Fibroblast of mammary gland (primary cell): ENCODE measurements at regions not wholly inside any gene's neighbourhood (a gene's known extent, or its start where the extent isn't known, plus 50 kb on each side); places are given as distances from the start of the nearest gene placed in this dataset.

Experiments
- DNase-seq: peaks from one replicate; pipeline ENCODE4 v3.0.0-alpha.2; 2010; ENCODE audit warnings: low read depth
- H3K4me3 ChIP-seq: 2 replicates; pipeline ENCODE4 v1.5.1; 2011; ENCODE audit warnings: low read depth, mild to moderate bottlenecking, low read length, moderate library complexity; ENCODE audit not compliant: control insufficient read depth
- TF ChIP-seq, protein P1 (sequence below): conservative IDR thresholded peaks from 2 replicates; pipeline ENCODE4 v1.5.1; 2011; ENCODE audit warnings: low read depth, low read length, inconsistent platforms; ENCODE audit not compliant: control insufficient read depth, insufficient read depth

DNA sequence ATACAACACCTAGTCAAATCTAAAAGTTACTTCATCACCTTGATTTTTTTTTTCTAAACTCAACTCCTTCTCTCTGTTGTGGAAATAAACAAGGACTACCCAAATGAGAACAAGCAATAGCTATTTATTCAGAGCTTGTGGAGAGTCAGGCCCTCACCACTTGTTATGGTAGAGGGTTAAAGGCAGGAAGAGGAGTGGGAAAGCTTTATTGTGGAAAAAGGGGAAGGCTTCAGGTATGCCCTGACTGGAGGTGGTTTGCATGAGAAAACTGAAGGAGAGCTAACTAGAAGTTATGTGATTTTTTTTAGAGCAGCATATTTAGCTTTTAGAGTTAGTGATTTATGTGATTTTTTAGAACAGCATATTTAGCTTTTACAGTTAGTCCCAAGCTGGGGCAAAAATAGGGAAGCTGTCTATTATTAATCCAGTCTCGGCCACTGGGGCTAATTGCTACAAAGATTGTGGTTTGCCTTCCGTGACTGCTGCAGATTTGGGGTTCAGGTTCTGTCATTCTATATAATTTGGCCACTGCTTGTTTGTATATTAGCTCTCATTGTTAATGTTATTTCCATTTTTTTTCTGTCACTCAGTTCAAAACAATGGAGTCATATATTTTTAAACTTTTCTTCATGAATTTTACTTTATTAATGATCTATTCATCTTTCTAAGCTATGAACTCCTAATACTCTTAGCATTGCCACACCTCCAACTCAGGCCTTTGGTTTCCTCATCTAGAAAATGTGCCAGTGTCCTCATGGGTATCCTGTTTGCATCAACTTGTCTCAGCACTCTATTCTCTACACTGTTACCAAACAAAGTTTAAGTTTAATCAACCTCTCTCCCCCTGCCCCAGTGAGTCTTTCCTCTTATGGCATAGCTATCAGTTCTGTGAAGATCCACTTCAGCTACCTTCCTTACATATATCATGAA, 713.0 kb downstream of the BRINP3 start:
- DNase-seq: no peak
- TF ChIP-seq, protein P1, sequence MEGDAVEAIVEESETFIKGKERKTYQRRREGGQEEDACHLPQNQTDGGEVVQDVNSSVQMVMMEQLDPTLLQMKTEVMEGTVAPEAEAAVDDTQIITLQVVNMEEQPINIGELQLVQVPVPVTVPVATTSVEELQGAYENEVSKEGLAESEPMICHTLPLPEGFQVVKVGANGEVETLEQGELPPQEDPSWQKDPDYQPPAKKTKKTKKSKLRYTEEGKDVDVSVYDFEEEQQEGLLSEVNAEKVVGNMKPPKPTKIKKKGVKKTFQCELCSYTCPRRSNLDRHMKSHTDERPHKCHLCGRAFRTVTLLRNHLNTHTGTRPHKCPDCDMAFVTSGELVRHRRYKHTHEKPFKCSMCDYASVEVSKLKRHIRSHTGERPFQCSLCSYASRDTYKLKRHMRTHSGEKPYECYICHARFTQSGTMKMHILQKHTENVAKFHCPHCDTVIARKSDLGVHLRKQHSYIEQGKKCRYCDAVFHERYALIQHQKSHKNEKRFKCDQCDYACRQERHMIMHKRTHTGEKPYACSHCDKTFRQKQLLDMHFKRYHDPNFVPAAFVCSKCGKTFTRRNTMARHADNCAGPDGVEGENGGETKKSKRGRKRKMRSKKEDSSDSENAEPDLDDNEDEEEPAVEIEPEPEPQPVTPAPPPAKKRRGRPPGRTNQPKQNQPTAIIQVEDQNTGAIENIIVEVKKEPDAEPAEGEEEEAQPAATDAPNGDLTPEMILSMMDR: no peak
- no peak overlapping the region for H3K4me3 ChIP-seq

DNA sequence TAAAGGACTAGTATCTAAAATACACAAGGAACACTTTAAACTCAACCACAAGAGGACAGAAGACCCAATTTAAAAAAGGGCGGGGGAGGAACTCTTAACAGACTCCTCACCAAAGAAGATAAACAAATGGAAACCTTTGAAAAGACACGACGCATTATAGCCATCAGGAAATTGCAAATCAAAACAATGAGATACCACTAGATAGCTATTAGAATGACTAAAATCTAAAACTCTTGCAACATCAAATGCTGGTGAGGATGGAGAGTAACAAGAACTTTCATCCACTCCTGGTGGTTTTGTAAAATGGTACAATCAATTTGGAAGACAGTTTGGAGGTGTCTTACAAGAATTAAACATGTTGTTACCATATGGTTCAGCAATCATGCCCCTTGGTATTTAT, 708.2 kb downstream of the BRINP3 start:
- TF ChIP-seq, protein P1: no peak
- no peak for DNase-seq

DNA sequence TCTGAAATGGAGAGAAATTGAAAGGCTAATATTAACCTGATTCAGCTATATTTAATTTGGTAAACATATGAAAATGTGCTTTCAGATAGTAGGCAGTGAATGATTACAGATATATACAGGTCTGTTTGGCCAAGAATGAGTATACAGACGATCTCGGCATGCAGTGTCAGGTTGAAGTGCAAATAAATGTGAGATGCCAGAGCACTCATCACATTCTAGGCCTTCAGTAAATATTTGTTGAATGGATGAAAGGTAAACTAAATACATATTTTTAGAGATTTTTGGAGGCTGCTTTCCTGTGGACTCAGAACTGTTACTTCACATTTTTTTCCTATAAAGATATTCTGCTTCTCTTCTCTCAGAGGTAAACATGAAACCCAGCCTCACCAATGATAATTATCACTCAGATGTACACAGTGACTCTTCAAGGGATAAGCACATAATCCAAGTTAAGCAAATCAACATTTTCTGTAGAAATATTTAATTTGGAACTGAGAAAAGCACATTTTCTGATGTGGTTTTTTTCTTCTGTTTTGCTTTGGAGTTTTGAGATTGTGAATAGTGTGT, 702.9 kb downstream of the BRINP3 start:
- H3K4me3 ChIP-seq: no peak overlapping the region
- TF ChIP-seq, protein P1: no peak
- DNase-seq: no peak

More for the DNA sequence above, 708.2 kb downstream of the BRINP3 start:
- no peak overlapping the region for H3K4me3 ChIP-seq

DNA sequence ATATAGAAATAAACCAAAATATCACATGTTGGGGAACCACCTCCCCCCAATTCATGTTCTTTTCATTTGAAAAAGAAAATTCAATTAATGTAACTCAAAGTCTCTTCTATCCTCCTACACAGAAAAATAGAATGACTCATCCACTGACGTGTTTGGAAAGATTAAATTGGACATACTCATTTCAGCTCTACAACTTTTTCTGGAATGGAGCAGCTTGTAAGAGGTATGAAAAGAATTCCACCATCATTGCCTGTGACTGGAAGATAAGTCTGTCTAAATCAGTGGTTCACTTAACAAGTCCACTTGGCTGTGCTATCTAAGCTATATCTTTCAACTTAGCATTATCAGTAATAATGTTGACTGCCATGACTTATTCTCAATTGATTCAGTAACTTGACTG, 702.3 kb downstream of the BRINP3 start:
- no peak overlapping the region for H3K4me3 ChIP-seq

DNA sequence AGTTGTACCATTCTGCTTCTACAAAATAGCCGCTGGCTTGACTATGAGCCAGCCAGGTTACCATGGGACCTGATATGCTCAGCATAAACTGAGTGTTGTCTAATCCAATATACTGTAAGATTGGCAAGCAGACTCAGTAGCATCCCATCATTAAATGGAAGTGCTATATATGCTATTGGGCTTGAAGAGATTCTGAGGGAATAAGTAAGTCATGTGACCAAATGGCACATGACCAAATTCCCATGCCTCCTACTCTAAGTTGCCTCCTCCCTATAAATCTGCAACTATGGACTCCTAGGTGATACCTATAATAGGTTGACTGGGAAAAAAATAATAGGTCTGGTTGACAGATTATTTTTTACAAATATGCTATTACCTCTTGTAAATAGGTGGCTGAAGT, 698.6 kb downstream of the BRINP3 start:
- TF ChIP-seq, protein P1: no peak
- no peak overlapping the region for H3K4me3 ChIP-seq
- no peak for DNase-seq

More for the DNA sequence above, 702.3 kb downstream of the BRINP3 start:
- DNase-seq: no peak
- TF ChIP-seq, protein P1: no peak

DNA sequence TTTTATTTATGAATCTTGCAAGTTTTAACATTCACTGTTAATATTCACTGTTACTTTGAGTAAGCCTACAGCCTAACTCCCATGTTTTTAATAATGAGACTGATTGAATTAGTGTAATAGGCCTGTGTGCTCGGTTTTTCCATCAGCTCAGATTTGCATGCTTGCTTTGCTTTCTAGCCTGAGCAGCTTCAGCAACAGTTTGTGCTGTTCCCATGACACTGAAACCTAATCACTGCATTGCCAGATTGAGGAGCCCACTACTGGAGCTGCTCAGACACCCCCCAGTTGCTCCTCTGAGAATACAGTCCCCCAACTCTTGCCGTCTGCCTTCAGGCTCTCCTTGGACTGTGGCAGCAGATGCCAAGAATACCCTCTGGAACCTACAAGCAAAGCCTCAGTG, 695.4 kb downstream of the BRINP3 start:
- H3K4me3 ChIP-seq: no peak overlapping the region
- TF ChIP-seq, protein P1: no peak
- DNase-seq: no peak

DNA sequence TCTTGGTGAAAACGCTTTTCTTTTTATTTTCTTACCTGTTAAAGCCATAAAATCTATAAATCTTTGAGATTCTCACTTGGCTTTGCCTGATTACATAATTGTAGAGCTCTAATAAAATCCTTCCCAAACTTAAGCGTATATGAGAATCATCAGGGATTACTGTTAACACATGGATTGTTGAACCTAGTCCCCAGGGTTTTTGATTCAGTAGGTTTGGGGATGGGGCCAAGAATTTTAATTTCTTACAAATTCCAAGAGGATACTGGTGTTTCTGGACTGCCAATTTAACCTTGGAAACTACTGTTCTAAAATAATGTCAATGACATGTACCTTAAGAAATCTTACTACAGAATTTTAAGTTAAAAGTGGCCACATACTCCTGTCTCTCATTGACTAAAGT, 694.2 kb downstream of the BRINP3 start:
- TF ChIP-seq, protein P1: no peak
- no peak overlapping the region for H3K4me3 ChIP-seq
- DNase-seq: no peak
